ENCODE measurements at regions not wholly inside any gene's neighbourhood (a gene's known extent, or its start where the extent isn't known, plus 50 kb on each side); places are given as distances from the start of the nearest gene placed in this dataset.

DNA sequence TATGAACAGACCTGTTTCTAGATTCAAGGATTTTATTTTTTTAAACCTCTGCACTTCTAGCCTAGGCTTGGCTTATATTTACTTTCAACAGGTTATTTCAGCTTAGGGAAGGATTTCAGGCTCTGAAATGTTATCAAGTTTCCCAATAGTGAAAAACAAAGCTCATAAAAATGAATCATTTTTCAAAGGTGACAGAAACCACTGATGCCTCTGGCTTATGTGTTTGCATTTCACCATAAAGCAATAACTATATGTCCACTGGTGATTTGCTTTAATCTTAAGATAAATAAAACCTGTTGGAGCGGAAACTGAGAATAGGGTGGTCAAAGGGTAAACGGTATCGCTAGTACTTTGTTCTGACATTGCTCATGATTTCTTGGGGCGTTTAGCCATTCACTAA lies 141.2 kb upstream of the LRIG1 start:
- no peaks in the 10 kb centered on the region for H4K20me1 ChIP-seq (ENCODE audit: insufficient read depth)
- no peaks in the 10 kb centered on the region for H3K9me2 ChIP-seq (ENCODE audit: insufficient read depth)
- DNase-seq, result peak in 1 of 2 experiments; percentile 85
- intact Hi-C loops (cut with micrococcal nuclease; ENCODE audit: unreplicated experiment), result no loop called here
- H3K4me3 ChIP-seq, result no peak overlapping the region
- no peaks in the 10 kb centered on the region for H3K27me3 ChIP-seq (ENCODE audit: insufficient read depth, low read depth)
- no peaks in the 10 kb centered on the region for H3K79me2 ChIP-seq (ENCODE audit: low read depth)
- peaks cover 8% of the 10 kb centered on the region; the same call in 1 of the 2 replicates for H3F3A ChIP-seq (ENCODE audit: insufficient read depth, low read depth)
- POLR2A ChIA-PET (ENCODE audit: unreplicated experiment), result no interaction called here
- TF ChIP-seq, protein P1, sequence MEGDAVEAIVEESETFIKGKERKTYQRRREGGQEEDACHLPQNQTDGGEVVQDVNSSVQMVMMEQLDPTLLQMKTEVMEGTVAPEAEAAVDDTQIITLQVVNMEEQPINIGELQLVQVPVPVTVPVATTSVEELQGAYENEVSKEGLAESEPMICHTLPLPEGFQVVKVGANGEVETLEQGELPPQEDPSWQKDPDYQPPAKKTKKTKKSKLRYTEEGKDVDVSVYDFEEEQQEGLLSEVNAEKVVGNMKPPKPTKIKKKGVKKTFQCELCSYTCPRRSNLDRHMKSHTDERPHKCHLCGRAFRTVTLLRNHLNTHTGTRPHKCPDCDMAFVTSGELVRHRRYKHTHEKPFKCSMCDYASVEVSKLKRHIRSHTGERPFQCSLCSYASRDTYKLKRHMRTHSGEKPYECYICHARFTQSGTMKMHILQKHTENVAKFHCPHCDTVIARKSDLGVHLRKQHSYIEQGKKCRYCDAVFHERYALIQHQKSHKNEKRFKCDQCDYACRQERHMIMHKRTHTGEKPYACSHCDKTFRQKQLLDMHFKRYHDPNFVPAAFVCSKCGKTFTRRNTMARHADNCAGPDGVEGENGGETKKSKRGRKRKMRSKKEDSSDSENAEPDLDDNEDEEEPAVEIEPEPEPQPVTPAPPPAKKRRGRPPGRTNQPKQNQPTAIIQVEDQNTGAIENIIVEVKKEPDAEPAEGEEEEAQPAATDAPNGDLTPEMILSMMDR (conservative IDR thresholded peaks at IDR 0.05), result no peak
- no peak for TF ChIP-seq EZH2 (IDR thresholded peaks at IDR 0.05; ENCODE audit: low read depth)
- CTCF ChIA-PET, result no interaction called here
- no peaks in the 10 kb centered on the region for H3K9me3 ChIP-seq (ENCODE audit: insufficient read depth, low read depth)
- peak overlapping the region; percentile 51 for H3K4me2 ChIP-seq
- H3K4me1 ChIP-seq (replicated peaks; ENCODE audit: insufficient read depth), result peaks cover 30% of the 10 kb centered on the region
- BruUV-seq (replicated peaks), result no TSS peak
- no peaks in the 10 kb centered on the region for H3K36me3 ChIP-seq (ENCODE audit: low read depth)
- H2AFZ ChIP-seq, result peak overlapping the region; percentile 17; the same call in 1 of the 2 replicates
- peak overlapping the region; percentile 77 for H3K27ac ChIP-seq

DNA sequence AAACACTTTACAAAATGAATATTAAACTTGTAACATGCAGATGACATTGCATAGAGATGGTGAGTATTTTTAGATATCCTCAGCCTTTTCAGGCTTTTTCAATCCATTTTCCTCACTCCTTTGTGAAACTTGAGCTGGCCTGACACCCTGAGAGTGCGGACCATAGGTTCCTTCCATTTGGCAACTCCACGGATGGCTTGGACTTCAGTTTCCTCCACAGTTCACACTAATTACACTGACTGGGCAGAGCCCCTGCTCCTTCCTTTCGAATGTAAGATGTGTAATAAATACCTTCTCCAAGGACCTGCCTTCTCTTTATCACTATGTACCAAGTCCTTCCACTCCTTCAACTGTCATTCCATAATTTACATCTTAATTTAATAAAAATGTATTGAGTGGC lies 141.7 kb upstream of the LRIG1 start:
- Histone ChIP-seq H3K9me2 (ENCODE audit: insufficient read depth) (no peaks in the 10 kb centered on the region), H4K20me1 (ENCODE audit: insufficient read depth) (no peaks in the 10 kb centered on the region), H3K4me1 (replicated peaks; ENCODE audit: insufficient read depth) (peaks cover 30% of the 10 kb centered on the region), H3F3A (ENCODE audit: insufficient read depth, low read depth) (peaks cover 8% of the 10 kb centered on the region; the same call in 1 of the 2 replicates), H3K4me2 (peak overlapping the region; percentile 51), H2AFZ (peak overlapping the region; percentile 17; the same call in 1 of the 2 replicates), H3K36me3 (ENCODE audit: low read depth) (no peaks in the 10 kb centered on the region), H3K79me2 (ENCODE audit: low read depth) (no peaks in the 10 kb centered on the region), H3K27me3 (ENCODE audit: insufficient read depth, low read depth) (no peaks in the 10 kb centered on the region), H3K9me3 (ENCODE audit: insufficient read depth, low read depth) (no peaks in the 10 kb centered on the region), H3K4me3 (no peak overlapping the region), H3K27ac (peak overlapping the region; percentile 77)
- intact Hi-C loops (cut with micrococcal nuclease; ENCODE audit: unreplicated experiment), result no loop called here
- CTCF ChIA-PET, result no interaction called here
- POLR2A ChIA-PET (ENCODE audit: unreplicated experiment), result no interaction called here
- DNase-seq, result peak in 1 of 2 experiments; percentile 41
- BruUV-seq (replicated peaks), result no TSS peak
- no peak for TF ChIP-seq EZH2 (IDR thresholded peaks at IDR 0.05; ENCODE audit: low read depth)
- TF ChIP-seq, protein P1 (conservative IDR thresholded peaks at IDR 0.05), result no peak

DNA sequence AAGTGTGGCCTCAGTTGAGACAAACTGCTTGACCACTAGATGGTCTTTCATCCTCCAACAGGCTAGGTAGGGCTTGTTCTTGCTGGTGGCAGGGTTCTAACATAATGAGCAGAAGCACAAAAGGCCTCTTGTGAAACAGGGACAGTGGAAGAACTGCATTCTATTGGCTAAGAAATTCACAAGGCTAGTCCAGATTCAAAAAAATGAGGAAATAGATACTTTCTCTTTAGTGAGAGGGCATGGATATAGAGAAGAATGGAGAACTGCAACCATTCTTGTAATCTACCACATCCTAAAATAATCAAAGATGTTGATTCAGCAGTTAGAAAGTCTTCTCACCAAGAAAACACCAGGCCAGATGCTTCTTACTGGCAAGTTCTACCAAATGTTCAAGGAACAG lies 143.7 kb upstream of the LRIG1 start:
- TF ChIP-seq, protein P1 (conservative IDR thresholded peaks at IDR 0.05), result no peak
- no peak for TF ChIP-seq EZH2 (IDR thresholded peaks at IDR 0.05; ENCODE audit: low read depth)
- BruUV-seq (replicated peaks), result no TSS peak

More for the DNA sequence above, 143.7 kb upstream of the LRIG1 start:
- no peaks in the 10 kb centered on the region for H3K27me3 ChIP-seq (ENCODE audit: insufficient read depth, low read depth)
- no peak for DNase-seq
- no peak overlapping the region for H3K4me2 ChIP-seq
- peaks cover 8% of the 10 kb centered on the region; the same call in 1 of the 2 replicates for H3F3A ChIP-seq (ENCODE audit: insufficient read depth, low read depth)
- CTCF ChIA-PET, result no interaction called here
- no peaks in the 10 kb centered on the region for H3K9me3 ChIP-seq (ENCODE audit: insufficient read depth, low read depth)
- H3K36me3 ChIP-seq (ENCODE audit: low read depth), result no peaks in the 10 kb centered on the region
- intact Hi-C loops (cut with micrococcal nuclease; ENCODE audit: unreplicated experiment), result no loop called here
- POLR2A ChIA-PET (ENCODE audit: unreplicated experiment), result no interaction called here
- H3K4me1 ChIP-seq (replicated peaks; ENCODE audit: insufficient read depth), result peaks cover 28% of the 10 kb centered on the region
- no peaks in the 10 kb centered on the region for H3K79me2 ChIP-seq (ENCODE audit: low read depth)
- no peak overlapping the region for H3K27ac ChIP-seq
- no peak overlapping the region for H2AFZ ChIP-seq
- no peaks in the 10 kb centered on the region for H3K9me2 ChIP-seq (ENCODE audit: insufficient read depth)
- no peaks in the 10 kb centered on the region for H4K20me1 ChIP-seq (ENCODE audit: insufficient read depth)
- H3K4me3 ChIP-seq, result no peak overlapping the region
